NCI-H1105 (cell line): ENCODE measurements at regions not wholly inside any gene's neighbourhood (a gene's known extent, or its start where the extent isn't known, plus 50 kb on each side); places are given as distances from the start of the nearest gene placed in this dataset.

ENCODE experiments used
- DNase-seq: peaks from one replicate; lab custom pipeline; 2025; lab: John Stamatoyannopoulos, UW

DNA sequence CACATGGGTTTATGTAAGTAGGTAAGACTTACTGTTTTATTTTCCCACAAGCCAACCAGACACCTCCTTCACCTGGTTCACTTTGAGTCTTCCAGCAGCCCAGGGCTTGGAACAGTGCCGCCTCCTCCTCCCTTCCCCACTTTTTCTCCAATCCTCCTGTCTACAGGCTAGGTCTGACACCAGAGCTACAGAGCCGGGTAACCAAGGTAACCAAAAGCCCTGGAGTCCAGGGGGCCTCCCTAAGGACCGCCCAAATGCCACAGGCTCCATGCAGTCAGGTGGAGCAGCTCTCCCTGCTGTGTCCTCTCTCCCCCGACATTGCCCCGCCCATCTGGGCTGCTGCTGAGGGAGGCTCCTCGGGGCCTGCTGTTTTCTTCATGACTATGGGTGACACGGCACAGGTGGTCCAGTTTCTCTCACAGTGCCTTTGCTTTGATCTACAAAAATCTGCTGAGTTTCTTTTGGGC, 138.0 kb upstream of the EFNA5 start:
- peak; percentile 11 for DNase-seq

DNA sequence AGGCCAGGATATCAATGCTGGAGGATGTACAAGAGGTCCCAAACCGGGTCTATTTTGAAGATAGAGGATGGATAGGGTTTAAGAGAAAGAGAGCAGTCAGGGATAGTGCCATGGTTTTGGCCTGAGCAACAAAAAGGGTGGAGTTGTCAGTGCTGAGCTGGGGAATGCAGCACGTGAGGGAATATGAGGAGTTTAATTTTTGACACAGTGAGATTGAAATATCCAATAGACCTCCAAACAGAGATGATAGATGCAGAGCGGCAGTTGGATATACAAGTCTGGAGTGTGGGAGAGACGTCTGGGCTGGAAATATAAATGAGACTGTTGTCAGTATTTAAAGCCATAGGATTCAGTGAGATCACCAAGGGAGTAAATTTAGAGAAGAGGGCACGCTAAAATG, 136.7 kb upstream of the EFNA5 start:
- no peak for DNase-seq

GRCh38 chr5:107806705-107807104, 136.0 kb upstream of the EFNA5 start:
- no peak for DNase-seq

GRCh38 chr5:107806271-107806670, 135.5 kb upstream of the EFNA5 start:
- peak; percentile 74 for DNase-seq

DNA sequence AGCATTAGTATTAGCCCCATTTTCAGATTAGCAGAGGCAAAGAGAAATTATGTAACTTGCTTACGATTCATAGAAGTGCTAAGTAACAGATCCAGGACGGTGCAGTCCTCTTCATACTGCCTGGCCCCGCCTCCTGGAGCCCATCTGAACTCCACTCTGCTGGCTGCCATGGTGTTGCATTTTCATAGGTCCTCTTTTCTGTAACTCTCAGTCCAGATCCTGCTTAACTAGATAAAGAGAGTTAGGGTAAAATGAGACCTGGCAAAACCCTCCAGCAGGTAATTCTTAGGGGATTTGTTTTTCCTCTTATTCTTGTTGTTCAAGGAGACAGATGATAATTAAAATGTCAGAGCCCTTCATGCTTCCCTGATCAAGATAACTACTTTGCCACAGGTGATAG, 135.1 kb upstream of the EFNA5 start:
- DNase-seq, result peak; percentile 74

DNA sequence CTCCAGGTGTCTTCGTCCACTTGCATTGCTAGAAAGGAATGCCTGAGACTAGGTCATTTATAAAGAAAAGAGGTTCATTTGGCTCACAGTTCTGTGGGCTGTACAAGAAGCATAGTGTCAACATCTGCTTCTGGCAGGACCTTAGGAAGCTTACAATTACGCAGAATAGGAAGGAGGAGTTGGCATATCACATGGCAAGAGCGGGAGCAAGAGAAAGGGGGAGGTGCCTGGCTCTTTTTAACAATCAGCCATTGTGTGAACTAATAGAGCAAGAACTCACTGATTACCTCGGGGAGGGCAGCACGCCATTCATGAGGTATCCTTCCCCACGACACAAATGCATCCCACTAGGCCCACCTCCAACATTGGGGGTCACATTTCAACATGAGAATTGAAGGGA, 134.4 kb upstream of the EFNA5 start:
- no peak for DNase-seq

- no peak for DNase-seq
Observed at GRCh38 chr5:107803728-107804127, 133.0 kb upstream of the EFNA5 start.

- DNase-seq, result no peak
Observed at GRCh38 chr5:107801061-107801460, 130.3 kb upstream of the EFNA5 start.

- no peak for DNase-seq
Observed at GRCh38 chr5:107799306-107799705, 128.6 kb upstream of the EFNA5 start.

GRCh38 chr5:107796797-107797196, 126.1 kb upstream of the EFNA5 start:
- no peak for DNase-seq

DNA sequence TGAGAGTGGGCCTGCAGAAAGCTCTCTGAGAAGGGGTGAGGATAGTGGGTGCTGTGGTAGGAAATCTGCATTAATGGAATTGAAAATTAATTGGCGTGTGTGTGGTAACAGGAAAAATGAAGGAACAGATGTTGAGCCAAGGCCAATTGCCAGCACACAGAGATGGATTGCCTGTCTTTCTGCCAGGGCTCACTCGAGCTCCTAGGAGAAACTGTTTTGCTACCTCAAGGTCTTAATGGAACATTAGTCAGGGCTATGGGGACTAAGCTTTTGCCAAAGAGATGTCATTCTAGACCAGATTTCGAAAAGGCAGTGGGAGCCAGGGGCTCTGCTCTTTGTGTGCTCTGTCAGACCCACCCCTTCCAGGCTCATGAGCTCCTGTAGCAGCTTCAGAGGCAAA, 124.0 kb upstream of the EFNA5 start:
- DNase-seq, result no peak

GRCh38 chr5:107792940-107793339, 122.2 kb upstream of the EFNA5 start:
- no peak for DNase-seq

GRCh38 chr5:107790671-107791070, 119.9 kb upstream of the EFNA5 start:
- no peak for DNase-seq

- DNase-seq, result no peak
Observed at GRCh38 chr5:107786424-107786823, 115.7 kb upstream of the EFNA5 start.

GRCh38 chr5:107783551-107783950, 112.8 kb upstream of the EFNA5 start:
- no peak for DNase-seq

DNA sequence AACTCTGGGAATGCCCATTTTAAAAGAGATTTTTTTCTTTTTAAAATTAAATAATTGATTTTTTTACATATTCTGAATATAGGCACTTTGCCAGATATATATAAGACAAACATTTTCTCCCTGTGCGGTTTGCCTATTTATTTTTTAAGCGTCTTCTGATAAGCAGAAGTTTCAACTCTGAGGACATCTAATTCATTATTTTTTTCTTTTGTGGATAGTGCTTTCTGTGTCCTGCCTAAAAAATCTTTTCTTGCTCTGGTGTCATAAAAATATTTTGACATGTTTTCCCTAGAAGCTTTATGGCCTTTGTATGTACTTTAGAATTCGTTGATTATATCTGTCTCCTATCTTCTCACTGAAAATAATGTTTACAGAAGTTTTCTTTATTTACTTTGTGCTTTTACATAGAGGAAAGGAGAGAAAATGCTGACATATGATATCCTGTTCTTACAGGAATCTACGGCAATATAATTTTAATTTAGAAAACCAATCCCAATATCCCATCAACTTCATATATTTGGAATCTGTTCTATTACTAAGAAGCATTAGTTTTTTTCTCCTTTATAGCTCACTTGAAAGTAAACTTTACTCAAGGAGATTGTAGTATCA, 111.9 kb upstream of the EFNA5 start:
- no peak for DNase-seq

DNA sequence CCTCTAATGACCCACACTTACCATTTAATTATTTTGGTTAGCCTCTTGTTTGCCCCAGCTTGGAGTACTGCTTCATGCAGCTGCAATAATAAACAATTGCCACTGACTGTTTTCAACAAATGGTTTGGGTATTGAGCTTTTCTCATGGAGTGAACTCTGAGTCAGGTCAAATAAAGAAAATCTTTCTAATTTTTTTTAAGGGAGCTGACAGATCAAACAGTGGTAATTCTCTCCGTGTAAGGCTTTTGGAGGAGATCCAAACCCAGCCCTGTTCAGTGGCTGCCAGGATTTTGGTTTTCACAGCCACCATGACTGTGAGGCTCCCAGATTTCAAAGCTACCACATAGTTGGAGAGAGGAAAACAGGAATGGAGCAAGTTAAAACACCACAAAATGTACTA, 110.7 kb upstream of the EFNA5 start:
- no peak for DNase-seq

DNA sequence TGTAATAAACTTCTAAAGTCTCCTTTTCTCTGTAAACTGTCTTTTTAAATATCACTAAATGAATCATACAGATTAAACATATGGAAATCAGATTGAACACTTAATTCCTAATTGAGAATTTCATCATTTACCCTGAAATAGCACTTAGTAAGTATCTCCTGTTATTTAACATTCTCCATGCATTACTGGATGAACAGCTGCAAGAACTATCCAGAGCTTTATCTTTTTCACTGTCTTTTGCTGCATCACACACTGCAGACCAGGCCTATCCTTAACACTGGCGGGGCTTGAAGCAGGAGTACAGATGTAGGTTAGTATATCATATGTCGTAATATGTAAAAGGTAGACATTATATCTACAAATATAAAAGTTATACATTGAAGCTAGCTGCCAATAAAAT, 108.7 kb upstream of the EFNA5 start:
- no peak for DNase-seq

DNA sequence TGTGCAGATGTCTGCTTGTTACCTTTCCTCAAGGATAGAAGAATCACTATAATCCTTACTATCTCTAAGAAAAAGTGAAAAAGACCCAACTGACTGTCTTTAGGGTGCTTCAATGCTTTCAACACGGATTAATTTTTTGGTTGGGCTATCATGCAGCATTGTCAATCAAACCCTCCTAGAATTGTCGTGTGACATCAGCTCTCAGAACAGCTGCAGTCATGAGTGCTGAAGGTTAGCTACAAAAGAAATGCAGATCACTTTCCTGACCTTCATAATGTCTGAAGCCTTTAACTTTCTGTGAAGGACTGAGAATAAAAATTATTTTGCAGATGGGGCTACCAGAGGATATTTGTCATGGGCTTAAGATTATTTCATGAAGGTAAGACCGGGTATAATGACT, 107.9 kb upstream of the EFNA5 start:
- no peak for DNase-seq

DNA sequence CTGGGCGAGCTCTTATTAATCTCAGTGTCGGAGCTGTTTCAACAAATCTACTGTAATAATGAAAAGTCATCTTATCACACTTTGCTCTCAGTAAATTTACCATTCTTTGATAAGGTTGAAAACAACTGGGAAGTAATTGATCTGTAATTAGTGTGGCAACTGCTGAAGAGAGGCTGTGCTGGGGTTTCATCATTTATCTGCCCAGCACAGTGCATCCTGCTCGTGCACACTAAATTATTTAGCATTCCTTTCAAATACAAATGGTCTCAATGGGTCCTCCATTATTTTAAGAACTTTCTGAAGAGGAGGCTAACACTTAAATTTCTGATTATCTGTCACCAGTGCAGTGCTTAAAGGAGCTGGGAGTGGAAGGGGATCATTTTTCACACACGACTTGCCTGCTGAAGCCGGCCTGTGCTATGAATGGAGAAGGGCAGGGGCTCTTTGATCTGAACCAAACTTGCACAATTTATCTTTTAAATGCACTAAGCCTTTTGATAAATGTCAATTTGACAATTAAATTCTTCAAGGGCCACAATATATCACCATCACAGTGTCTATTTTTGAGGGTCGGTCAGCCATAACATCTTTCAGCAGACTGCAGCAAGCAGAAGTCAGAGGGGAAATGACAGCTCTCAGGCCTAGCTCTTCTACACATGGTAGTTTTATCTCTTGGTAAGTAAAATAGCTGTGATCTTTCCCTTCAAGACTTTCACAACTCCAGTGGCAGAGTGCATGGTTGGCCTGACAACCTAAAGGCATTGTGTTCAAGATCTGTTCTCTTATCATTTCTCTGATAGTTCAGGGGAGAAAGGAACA, 106.4 kb upstream of the EFNA5 start:
- no peak for DNase-seq

GRCh38 chr5:107776506-107776905, 105.8 kb upstream of the EFNA5 start:
- no peak for DNase-seq

DNA sequence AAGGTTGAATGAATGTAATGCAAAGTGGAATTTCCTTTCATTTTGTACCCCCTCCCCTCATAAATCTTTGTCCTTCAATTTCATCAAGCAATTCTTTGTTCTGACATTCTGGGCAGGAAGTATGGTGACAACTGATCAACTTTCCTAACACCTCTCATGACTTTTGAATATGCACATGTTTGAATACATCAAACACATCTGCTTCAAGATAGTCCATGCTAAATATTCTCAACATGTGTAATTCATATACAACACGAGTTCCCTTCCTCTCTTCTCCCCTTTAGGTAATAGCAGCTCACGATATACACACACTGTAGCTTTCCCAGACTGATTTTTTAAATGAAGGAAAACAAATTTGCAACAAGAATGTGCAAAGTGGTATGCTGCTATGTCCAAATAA, 103.6 kb upstream of the EFNA5 start:
- no peak for DNase-seq

DNA sequence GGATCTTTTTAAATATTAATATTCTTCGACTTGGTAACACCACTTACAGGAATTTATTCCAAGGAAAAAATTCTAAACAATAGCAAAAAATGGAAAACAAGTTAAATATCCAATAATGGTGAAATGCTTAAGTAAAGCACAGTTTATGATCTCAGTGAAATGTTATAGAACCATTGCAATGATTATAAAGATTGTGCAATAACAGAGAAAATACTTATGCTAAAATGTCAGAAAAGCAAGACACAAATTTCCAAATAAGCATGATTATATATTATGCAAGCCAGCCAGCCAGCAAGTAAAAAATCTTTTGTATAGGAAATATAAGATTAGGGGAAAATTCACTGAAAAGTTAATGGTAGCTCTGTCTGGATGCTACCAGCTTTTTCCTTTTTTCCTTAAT, 102.7 kb upstream of the EFNA5 start:
- no peak for DNase-seq
